H1 (cell line): ENCODE measurements at regions not wholly inside any gene's neighbourhood (a gene's known extent, or its start where the extent isn't known, plus 50 kb on each side); places are given as distances from the start of the nearest gene placed in this dataset.

ENCODE experiments used
- CTCF ChIA-PET: fragments of 300-600 bp; sonication (Branson Sonifier 250); formaldehyde crosslinking; loops from one replicate; lab custom pipeline; 2021; ENCODE audit not compliant: partially characterized antibody; lab: Charles Lee
- POLR2A ChIA-PET: fragments of 300-600 bp; sonication (Branson Sonifier 250); formaldehyde crosslinking; loops from one replicate; lab custom pipeline; 2021; ENCODE audit warnings: inconsistent platforms; ENCODE audit not compliant: partially characterized antibody; lab: Charles Lee
- DNase-seq, 2 experiments: peaks; one replicate each; pipeline versions ENCODE4 v3.0.0 to v3.0.0-alpha.2; 2010 to 2022; ENCODE audit warnings: low spot score in 2 of 2, low read depth in 1 of 2, mixed read lengths in 1 of 2
- FAIRE-seq: peaks from 2 replicates; lab custom pipeline; 2011; peaks lifted over from hg19 to GRCh38; lab: Jason Lieb, UNC
- H2AFZ ChIP-seq: 2 replicates; pipeline ENCODE4 v1.8.1; 2012; ENCODE audit warnings: low read length, inconsistent platforms
- H2AK5ac ChIP-seq: 2 replicates; pipeline ENCODE4 v1.6.1; 2013; ENCODE audit warnings: low read depth, low read length
- H2BK120ac ChIP-seq: replicated peaks from 2 replicates; pipeline ENCODE3; 2013; ENCODE audit warnings: low read depth, low read length, inconsistent platforms
- H2BK12ac ChIP-seq: 2 replicates; pipeline ENCODE4 v1.6.1; 2013; ENCODE audit warnings: low read depth, low read length
- H2BK15ac ChIP-seq: 2 replicates; pipeline ENCODE4 v1.6.1; 2013; ENCODE audit warnings: low read length
- H2BK20ac ChIP-seq: 2 replicates; pipeline ENCODE4 v1.6.1; 2013; ENCODE audit warnings: low read length
- H2BK5ac ChIP-seq: 2 replicates; pipeline ENCODE4 v1.6.1; 2013; ENCODE audit warnings: low read depth, low read length
- H3K14ac ChIP-seq: 2 replicates; pipeline ENCODE4 v1.6.1; 2013; ENCODE audit warnings: inconsistent platforms; ENCODE audit not compliant: insufficient read length
- H3K18ac ChIP-seq: 2 replicates; pipeline ENCODE4 v1.6.1; 2013; ENCODE audit warnings: low read length; ENCODE audit errors: extremely low read depth
- H3K23ac ChIP-seq: 2 replicates; pipeline ENCODE4 v1.6.1; 2013; ENCODE audit warnings: inconsistent platforms; ENCODE audit not compliant: insufficient read length
- H3K23me2 ChIP-seq: 2 replicates; pipeline ENCODE4 v1.6.1; 2013; ENCODE audit warnings: low read depth, low read length
- H3K27ac ChIP-seq: 2 replicates; pipeline ENCODE4 v1.6.1; 2011; ENCODE audit warnings: low read depth, low read length, inconsistent platforms
- H3K27me3 ChIP-seq, 4 experiments: replicated peaks in 1 of 4; 1 replicate in 1 of 4; 2 replicates in 3 of 4; pipeline versions ENCODE4 v1.6.1 to v1.8.1; 2011 to 2013; ENCODE audit warnings: low read length in 3 of 4, mild to moderate bottlenecking in 3 of 4, inconsistent platforms in 2 of 4, mixed read lengths in 2 of 4, moderate library complexity in 1 of 4; ENCODE audit not compliant: control insufficient read depth in 3 of 4, insufficient read depth in 3 of 4; ENCODE audit errors: extremely low read depth in 1 of 4
- H3K36me3 ChIP-seq, 4 experiments: 2 replicates each; pipeline versions ENCODE4 v1.6.1 to v1.8.1; 2011 to 2013; ENCODE audit warnings: mild to moderate bottlenecking in 4 of 4, low read length in 3 of 4, moderate library complexity in 2 of 4, control low read depth in 1 of 4, inconsistent platforms in 1 of 4; ENCODE audit not compliant: insufficient read depth in 4 of 4, control insufficient read depth in 2 of 4
- H3K4ac ChIP-seq: replicated peaks from 2 replicates; pipeline ENCODE3; 2013; ENCODE audit warnings: low read length, low read depth, mixed read lengths, inconsistent platforms; ENCODE audit not compliant: insufficient read length
- H3K4me1 ChIP-seq, 4 experiments: replicated peaks in 1 of 4; 1 replicate in 1 of 4; 2 replicates in 3 of 4; pipeline versions ENCODE4 v1.6.1 to v1.8.1; 2011 to 2013; ENCODE audit warnings: low read length in 3 of 4, inconsistent platforms in 2 of 4, mixed read lengths in 1 of 4; ENCODE audit not compliant: insufficient read depth in 4 of 4, control insufficient read depth in 3 of 4
- H3K4me2 ChIP-seq, 2 experiments: 2 replicates each; pipeline versions ENCODE4 v1.6.1 to v1.8.1; 2011 to 2013; ENCODE audit warnings: low read depth in 2 of 2, low read length in 2 of 2, control low read depth in 1 of 2, inconsistent platforms in 1 of 2, mild to moderate bottlenecking in 1 of 2; ENCODE audit not compliant: insufficient read depth in 1 of 2
- H3K4me3 ChIP-seq, 4 experiments: fragments of 200-600, 300-600 bp in 1 of 4; sonication (generic), shearing (Covaris generic), sonication (Bioruptor Twin) in 1 of 4; 2 replicates each; pipeline versions ENCODE4 v1.5.1 to v1.8.1; 2011 to 2016; ENCODE audit warnings: low read length in 4 of 4, low read depth in 3 of 4, control low read depth in 2 of 4, inconsistent platforms in 2 of 4, mild to moderate bottlenecking in 2 of 4, mixed read lengths in 1 of 4, moderate library complexity in 1 of 4; ENCODE audit not compliant: insufficient read depth in 2 of 4; ENCODE audit errors: extremely low read depth in 1 of 4
- H3K56ac ChIP-seq: replicated peaks from 2 replicates; pipeline ENCODE3; 2013; ENCODE audit warnings: low read depth, mild to moderate bottlenecking, mixed read lengths, low read length, inconsistent platforms; ENCODE audit not compliant: insufficient read length
- H3K79me1 ChIP-seq: 2 replicates; pipeline ENCODE4 v1.6.1; 2013; ENCODE audit warnings: low read depth, low read length, control low read depth
- H3K79me2 ChIP-seq, 2 experiments: 2 replicates each; pipeline versions ENCODE4 v1.6.1 to v1.8.1; 2012 to 2013; ENCODE audit warnings: low read length in 2 of 2, mild to moderate bottlenecking in 2 of 2, inconsistent platforms in 1 of 2; ENCODE audit not compliant: insufficient read depth in 2 of 2, control insufficient read depth in 1 of 2
- H3K9ac ChIP-seq, 4 experiments: replicated peaks in 1 of 4; 1 replicate in 1 of 4; 2 replicates in 3 of 4; pipeline versions ENCODE4 v1.6.1 to v1.8.1; 2011 to 2013; ENCODE audit warnings: low read depth in 3 of 4, low read length in 3 of 4, control low read depth in 2 of 4, mild to moderate bottlenecking in 2 of 4, moderate library complexity in 2 of 4, inconsistent platforms in 1 of 4; ENCODE audit errors: extremely low read depth in 1 of 4
- H3K9me3 ChIP-seq, 2 experiments: 2 replicates each; pipeline versions ENCODE4 v1.6.1 to v1.8.1; 2012 to 2013; ENCODE audit warnings: mild to moderate bottlenecking in 2 of 2, moderate library complexity in 2 of 2, control low read depth in 1 of 2, inconsistent platforms in 1 of 2, low read depth in 1 of 2, low read length in 1 of 2, mixed read lengths in 1 of 2; ENCODE audit not compliant: insufficient read depth in 2 of 2
- H4K20me1 ChIP-seq, 2 experiments: replicated peaks in 1 of 2; 2 replicates each; pipeline versions ENCODE3 to v1.8.1; 2011 to 2013; ENCODE audit warnings: inconsistent platforms in 2 of 2, low read length in 2 of 2, mild to moderate bottlenecking in 1 of 2; ENCODE audit not compliant: insufficient read depth in 2 of 2, control insufficient read depth in 1 of 2
- H4K5ac ChIP-seq: 2 replicates; pipeline ENCODE4 v1.6.1; 2013; ENCODE audit warnings: low read length, low read depth, mixed read lengths, inconsistent platforms; ENCODE audit not compliant: insufficient read length
- H4K8ac ChIP-seq: 2 replicates; pipeline ENCODE4 v1.8.0; 2013; ENCODE audit warnings: mild to moderate bottlenecking, moderate library complexity, low read length, inconsistent platforms; ENCODE audit not compliant: insufficient read depth; ENCODE audit errors: extremely low read depth
- H4K91ac ChIP-seq: replicated peaks from 2 replicates; pipeline ENCODE3; 2013; ENCODE audit warnings: low read length, mixed read lengths, inconsistent platforms; ENCODE audit not compliant: insufficient read length
- NANOG ChIP-seq: IDR thresholded peaks from 2 replicates; pipeline ENCODE4 v1.6.1; 2011; ENCODE audit warnings: low read length, low read depth, mild to moderate bottlenecking, inconsistent platforms; ENCODE audit not compliant: insufficient read depth, poor library complexity, severe bottlenecking
- SP2 ChIP-seq: IDR thresholded peaks from 2 replicates; pipeline ENCODE4 v1.6.1; 2012; ENCODE audit warnings: mild to moderate bottlenecking, low read length, inconsistent platforms
- SUZ12 ChIP-seq: fragments of 200-600 bp; sonication (generic); IDR thresholded peaks from 2 replicates; pipeline ENCODE4 v1.6.1; 2012; ENCODE audit warnings: mild to moderate bottlenecking, inconsistent platforms, low read length, moderate library complexity, mixed read lengths
- TAF1 ChIP-seq: IDR thresholded peaks from 2 replicates; pipeline ENCODE4 v1.6.1; 2011; ENCODE audit warnings: mild to moderate bottlenecking, low read depth, low read length

GRCh38 chr3:106343811-106344210 lies 475.0 kb upstream of the CBLB start:
- Histone ChIP-seq H3K27ac (no peak overlapping the region), H2BK120ac (no peak overlapping the region), H4K8ac (no peak overlapping the region), H3K79me1 (no peaks in the 10 kb centered on the region), H3K9me3 (no peaks in the 10 kb centered on the region)
- POLR2A ChIA-PET, result no interaction called here
- TF ChIP-seq TAF1 (no peak), NANOG (no peak), SUZ12 (no peak), SP2 (no peak)
- TF ChIP-seq, all 59 proteins: peak for 0
- H4K5ac ChIP-seq, result no peak overlapping the region
- no peak overlapping the region for H2BK5ac ChIP-seq
- H3K4me2 ChIP-seq, result no peak overlapping the region
- H3K79me2 ChIP-seq, result no peaks in the 10 kb centered on the region
- H3K27me3 ChIP-seq, result no peaks in the 10 kb centered on the region
- no peak overlapping the region for H2AFZ ChIP-seq
- no peak overlapping the region for H3K56ac ChIP-seq
- no peaks in the 10 kb centered on the region for H3K36me3 ChIP-seq
- no peak overlapping the region for H2BK15ac ChIP-seq
- no peak for FAIRE-seq
- no peak overlapping the region for H4K91ac ChIP-seq
- no peak overlapping the region for H3K18ac ChIP-seq
- no peak for DNase-seq
- no peak overlapping the region for H3K4me3 ChIP-seq
- no peaks in the 10 kb centered on the region for H4K20me1 ChIP-seq
- no peaks in the 10 kb centered on the region for H3K4me1 ChIP-seq
- H2BK20ac ChIP-seq, result no peak overlapping the region
- H3K23me2 ChIP-seq, result no peaks in the 10 kb centered on the region
- H3K14ac ChIP-seq, result no peak overlapping the region
- no peak overlapping the region for H3K23ac ChIP-seq
- CTCF ChIA-PET, result interaction anchor here (1.2 kb wide), 1 partner anchor 20 kb away, joined by 3 read pairs; no protein-coding TSS in a partner anchor
- H3K4ac ChIP-seq, result no peak overlapping the region
- no peak overlapping the region for H3K9ac ChIP-seq
- H2BK12ac ChIP-seq, result no peak overlapping the region
- no peak overlapping the region for H2AK5ac ChIP-seq
